GM18867 (cell line): ENCODE measurements at regions not wholly inside any gene's neighbourhood (a gene's known extent, or its start where the extent isn't known, plus 50 kb on each side); places are given as distances from the start of the nearest gene placed in this dataset.
"Not testable (repeated sequence)": the region's sequence is repeated elsewhere in the genome, so short reads cannot be mapped to it uniquely, and the experiment has no call there.

ENCODE experiments used
- ATAC-seq: cut with Tn5 transposase; IDR thresholded peaks from one replicate; pipeline ENCODE4 v1.9.1; 2021; ENCODE audit warnings: mild to moderate bottlenecking, moderate library complexity; ENCODE audit not compliant: unreplicated experiment

- ATAC-seq, result no peak
Measured at GRCh38 chr4:103892586-103892985, 172.8 kb upstream of the TACR3 start.

- ATAC-seq, result no peak
Measured at GRCh38 chr4:103887191-103887590, 167.4 kb upstream of the TACR3 start.

- no peak for ATAC-seq
Measured at GRCh38 chr4:103885152-103885551, 165.4 kb upstream of the TACR3 start.

- ATAC-seq, result no peak
Measured at GRCh38 chr4:103867311-103867710, 147.5 kb upstream of the TACR3 start.

- ATAC-seq, result no peak
Measured at GRCh38 chr4:103853627-103854026, 133.8 kb upstream of the TACR3 start.

- ATAC-seq, result no peak
Measured at GRCh38 chr4:103853146-103853545, 133.4 kb upstream of the TACR3 start.

- ATAC-seq, result no peak
Measured at GRCh38 chr4:103845075-103845474, 125.3 kb upstream of the TACR3 start.

- no peak for ATAC-seq
Measured at GRCh38 chr4:103842637-103843239, 123.0 kb upstream of the TACR3 start.

- no peak for ATAC-seq
Measured at GRCh38 chr4:103842076-103842475, 122.3 kb upstream of the TACR3 start.

GRCh38 chr4:103810308-103810707 is 90.5 kb upstream of the TACR3 start:
- not testable (repeated sequence) for ATAC-seq

GRCh38 chr4:103802766-103803165 is 83.0 kb upstream of the TACR3 start:
- ATAC-seq, result peak; percentile 47

- no peak for ATAC-seq
Measured at GRCh38 chr4:103787057-103787456, 67.3 kb upstream of the TACR3 start.

GRCh38 chr4:103786593-103786992 is 66.8 kb upstream of the TACR3 start:
- no peak for ATAC-seq

- ATAC-seq, result peak; percentile 96
Measured at GRCh38 chr4:103786014-103786413, 66.2 kb upstream of the TACR3 start.

GRCh38 chr4:103778221-103778620 is 58.4 kb upstream of the TACR3 start:
- ATAC-seq, result no peak

- ATAC-seq, result no peak
Measured at GRCh38 chr4:103774326-103774825, 54.6 kb upstream of the TACR3 start.

- ATAC-seq, result no peak
Measured at GRCh38 chr4:103773691-103774231, 54.0 kb upstream of the TACR3 start.
